AG04449 (cell line): ENCODE measurements at regions not wholly inside any gene's neighbourhood (a gene's known extent, or its start where the extent isn't known, plus 50 kb on each side); places are given as distances from the start of the nearest gene placed in this dataset.

Experiments
- CTCF ChIA-PET: fragments of 350-600 bp; formaldehyde crosslinking; extraction: SDS; loops from one replicate; lab custom pipeline; 2021; ENCODE audit warnings: antibody characterized with exemption; lab: Yijun Ruan, JAX
- POLR2A ChIA-PET: fragments of 400-600, 350-600 bp; formaldehyde crosslinking; extraction: SDS; loops from one replicate; lab custom pipeline; 2020; ENCODE audit warnings: antibody characterized with exemption, inconsistent platforms; lab: Yijun Ruan, JAX
- DNase-seq: peaks from one replicate; pipeline ENCODE4 v3.0.0-alpha.2; 2010; ENCODE audit warnings: low read depth, low spot score
- H3K4me3 ChIP-seq: 2 replicates; pipeline ENCODE4 v1.5.1; 2011; ENCODE audit warnings: low read depth, mild to moderate bottlenecking, control low read depth, low read length
- TF ChIP-seq, protein P1 (sequence below): IDR thresholded peaks from one replicate; pipeline ENCODE4 v1.5.1; 2011; ENCODE audit warnings: mild to moderate bottlenecking, moderate library complexity, low read length, control low read depth, inconsistent platforms; ENCODE audit not compliant: insufficient read depth; ENCODE audit errors: missing control alignments

DNA sequence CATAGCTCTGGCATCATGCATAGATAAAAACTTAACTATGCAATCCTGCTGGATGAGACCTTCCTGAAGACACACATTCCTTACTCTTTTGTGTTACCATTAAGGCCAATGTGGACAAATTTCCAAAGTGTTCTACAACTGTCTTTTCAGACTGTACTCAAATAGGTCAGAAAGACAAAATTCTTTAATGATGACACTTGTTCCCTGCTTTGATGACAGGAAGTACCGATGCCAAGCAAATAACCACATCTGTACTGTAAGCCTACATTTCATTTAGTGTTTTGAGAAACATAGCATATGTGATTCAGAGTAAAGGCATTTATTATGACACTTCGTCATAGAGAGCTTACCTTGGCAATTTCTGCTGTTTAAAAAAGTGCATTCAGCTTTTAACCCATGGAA, 55.0 kb downstream of the PMAIP1 start:
- peak; percentile 44 for DNase-seq
- ChIA-PET POLR2A (interaction anchor here (0.6 to 1.7 kb wide), 3 partner anchors 55 to 141 kb away, joined by 3 to 13 read pairs (median 3); partner anchors contain the start of gene PMAIP1), CTCF (interaction anchor here (1.4 kb wide), 1 partner anchor 34 kb away, joined by 3 read pairs; no protein-coding TSS in a partner anchor)
- TF ChIP-seq, protein P1, sequence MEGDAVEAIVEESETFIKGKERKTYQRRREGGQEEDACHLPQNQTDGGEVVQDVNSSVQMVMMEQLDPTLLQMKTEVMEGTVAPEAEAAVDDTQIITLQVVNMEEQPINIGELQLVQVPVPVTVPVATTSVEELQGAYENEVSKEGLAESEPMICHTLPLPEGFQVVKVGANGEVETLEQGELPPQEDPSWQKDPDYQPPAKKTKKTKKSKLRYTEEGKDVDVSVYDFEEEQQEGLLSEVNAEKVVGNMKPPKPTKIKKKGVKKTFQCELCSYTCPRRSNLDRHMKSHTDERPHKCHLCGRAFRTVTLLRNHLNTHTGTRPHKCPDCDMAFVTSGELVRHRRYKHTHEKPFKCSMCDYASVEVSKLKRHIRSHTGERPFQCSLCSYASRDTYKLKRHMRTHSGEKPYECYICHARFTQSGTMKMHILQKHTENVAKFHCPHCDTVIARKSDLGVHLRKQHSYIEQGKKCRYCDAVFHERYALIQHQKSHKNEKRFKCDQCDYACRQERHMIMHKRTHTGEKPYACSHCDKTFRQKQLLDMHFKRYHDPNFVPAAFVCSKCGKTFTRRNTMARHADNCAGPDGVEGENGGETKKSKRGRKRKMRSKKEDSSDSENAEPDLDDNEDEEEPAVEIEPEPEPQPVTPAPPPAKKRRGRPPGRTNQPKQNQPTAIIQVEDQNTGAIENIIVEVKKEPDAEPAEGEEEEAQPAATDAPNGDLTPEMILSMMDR: no peak
- no peak overlapping the region for H3K4me3 ChIP-seq

DNA sequence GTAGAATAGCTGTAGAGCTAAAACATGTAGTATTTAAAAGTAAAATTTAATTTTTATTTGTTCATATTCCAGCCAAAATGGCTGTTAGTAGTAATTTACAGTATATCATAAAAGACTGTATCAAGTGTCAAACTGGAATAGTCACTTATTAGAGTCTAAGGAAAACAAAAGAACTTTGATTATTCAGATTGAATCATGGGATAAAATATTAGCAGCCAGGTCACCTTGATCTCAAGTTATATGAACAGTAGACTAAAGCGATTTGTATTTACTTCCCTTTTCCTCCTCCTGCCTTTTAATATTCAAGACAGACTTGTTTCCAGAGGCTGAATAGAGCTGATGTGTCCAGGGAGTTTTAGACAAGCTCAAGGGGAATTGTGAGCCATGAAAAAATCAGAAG, 54.4 kb downstream of the PMAIP1 start:
- CTCF ChIA-PET: interaction anchor here (1.3 to 1.4 kb wide), 2 partner anchors 25 to 35 kb away, joined by 3 to 5 read pairs; no protein-coding TSS in a partner anchor
- POLR2A ChIA-PET: interaction anchor here (0.6 to 1.7 kb wide), 3 partner anchors 54 to 140 kb away, joined by 3 to 13 read pairs (median 3); partner anchors contain the start of gene PMAIP1
- no peak overlapping the region for H3K4me3 ChIP-seq
- TF ChIP-seq, protein P1: no peak
- DNase-seq: no peak
